ENCODE measurements at regions not wholly inside any gene's neighbourhood (a gene's known extent, or its start where the extent isn't known, plus 50 kb on each side); places are given as distances from the start of the nearest gene placed in this dataset.

DNA sequence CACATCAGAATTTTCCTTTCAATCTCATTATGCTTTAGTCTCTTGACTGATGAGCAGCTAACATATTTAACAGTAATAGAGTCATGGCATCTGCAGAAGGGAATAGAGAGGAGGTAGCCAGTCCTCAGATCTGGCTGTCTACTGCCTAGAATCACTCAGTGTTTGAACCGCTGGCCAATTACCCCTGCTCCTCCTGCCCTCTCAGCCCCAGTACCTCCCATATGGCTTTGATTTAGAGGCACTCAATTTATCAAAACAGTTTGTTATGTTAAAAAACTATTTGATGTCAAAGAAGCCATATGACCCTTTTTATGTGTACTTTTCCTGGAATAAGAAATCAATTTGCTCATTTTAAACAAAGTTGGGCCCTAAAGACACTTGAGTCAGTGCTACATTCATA, 355.2 kb downstream of the CMPK2 start:
- no peak overlapping the region for H3K27ac ChIP-seq (ENCODE audit: low read depth, low read length)
- H3K36me3 ChIP-seq (ENCODE audit: control insufficient read depth in 2 of 4, insufficient read depth in 4 of 4, low read length in 3 of 4), result no peaks in the 10 kb centered on the region

More for the DNA sequence above, 355.2 kb downstream of the CMPK2 start:
- Histone ChIP-seq H3K56ac (replicated peaks; ENCODE audit: insufficient read length, low read depth, low read length) (no peak overlapping the region), H3K23ac (ENCODE audit: insufficient read length) (no peak overlapping the region), H2BK20ac (ENCODE audit: low read length) (no peak overlapping the region), H3K4me3 (ENCODE audit: extremely low read depth in 1 of 4, insufficient read depth in 2 of 4, low read depth in 3 of 4, low read length in 4 of 4) (no peak overlapping the region), H3K4ac (replicated peaks; ENCODE audit: insufficient read length, low read depth, low read length) (no peak overlapping the region), H3K14ac (ENCODE audit: insufficient read length) (no peak overlapping the region), H3K9ac (replicated peaks in 1 of 4; ENCODE audit: extremely low read depth in 1 of 4, low read depth in 3 of 4, low read length in 3 of 4) (no peak overlapping the region), H2AFZ (ENCODE audit: low read length) (no peak overlapping the region), H3K23me2 (ENCODE audit: low read depth, low read length) (no peaks in the 10 kb centered on the region), H3K4me1 (replicated peaks in 1 of 4; ENCODE audit: control insufficient read depth in 3 of 4, insufficient read depth in 4 of 4, low read length in 3 of 4) (peaks cover 0 to 3% (median 0%) of the 10 kb centered on the region in 4 experiments; a peak in 1 of 7 replicates), H2BK120ac (replicated peaks; ENCODE audit: low read depth, low read length) (no peak overlapping the region), H4K8ac (ENCODE audit: extremely low read depth, insufficient read depth, low read length) (no peak overlapping the region), H4K91ac (replicated peaks; ENCODE audit: insufficient read length, low read length) (no peak overlapping the region), H2AK5ac (ENCODE audit: low read depth, low read length) (no peak overlapping the region), H3K79me2 (ENCODE audit: control insufficient read depth in 1 of 2, insufficient read depth in 2 of 2, low read length in 2 of 2) (no peaks in the 10 kb centered on the region), H4K20me1 (replicated peaks in 1 of 2; ENCODE audit: control insufficient read depth in 1 of 2, insufficient read depth in 2 of 2, low read length in 2 of 2) (no peaks in the 10 kb centered on the region), H3K18ac (ENCODE audit: extremely low read depth, low read length) (no peak overlapping the region), H2BK5ac (ENCODE audit: low read depth, low read length) (no peak overlapping the region), H3K27me3 (replicated peaks in 1 of 4; ENCODE audit: control insufficient read depth in 3 of 4, extremely low read depth in 1 of 4, insufficient read depth in 3 of 4, low read length in 3 of 4) (no peaks in the 10 kb centered on the region), H2BK15ac (ENCODE audit: low read length) (no peak overlapping the region), H4K5ac (ENCODE audit: insufficient read length, low read depth, low read length) (no peak overlapping the region), H3K9me3 (ENCODE audit: insufficient read depth in 2 of 2, low read depth in 1 of 2, low read length in 1 of 2) (no peaks in the 10 kb centered on the region), H3K4me2 (ENCODE audit: insufficient read depth in 1 of 2, low read depth in 2 of 2, low read length in 2 of 2) (no peak overlapping the region), H3K79me1 (ENCODE audit: low read depth, low read length) (no peaks in the 10 kb centered on the region), H2BK12ac (ENCODE audit: low read depth, low read length) (no peak overlapping the region)
- TF ChIP-seq GABPA (IDR thresholded peaks at IDR 0.05; ENCODE audit: borderline replicate concordance, insufficient read depth, low read length), result no peak
- no peak for TF ChIP-seq SIX5 (IDR thresholded peaks at IDR 0.05; ENCODE audit: low read depth, low read length)
- no peak for TF ChIP-seq KDM1A (IDR thresholded peaks at IDR 0.05; ENCODE audit: borderline replicate concordance, low read length)
- no peak for TF ChIP-seq TCF12 (IDR thresholded peaks at IDR 0.05; ENCODE audit: low read depth, low read length)
- no peak for TF ChIP-seq ASH2L (IDR thresholded peaks at IDR 0.05; ENCODE audit: low read length)
- TF ChIP-seq KDM4A (IDR thresholded peaks at IDR 0.05; ENCODE audit: low read depth, low read length, severe bottlenecking), result no peak
- TF ChIP-seq BRCA1 (IDR thresholded peaks at IDR 0.05; ENCODE audit: low read depth, low read length), result no peak
- CTCF ChIA-PET (ENCODE audit: partially characterized antibody), result no interaction called here
- 93% methylated on average over 1 of the region's 1 CpG; no CpG with 5 or more reads in 1 of the 2 experiments for WGBS, 2 experiments (ENCODE audit: extremely low coverage in 1 of 2, insufficient coverage in 1 of 2, insufficient read length in 1 of 2, insufficient replicate concordance in 2 of 2, low coverage in 1 of 2, low lambda C conversion rate in 2 of 2, missing lambda C conversion rate in 1 of 2)
- POLR2A ChIA-PET (ENCODE audit: partially characterized antibody), result no interaction called here
- DNase-seq (ENCODE audit: low read depth in 1 of 2, low spot score in 2 of 2) (no peak), FAIRE-seq (no peak)

Measured in H1 (cell line).